NCI-H526 (cell line): ENCODE measurements at regions not wholly inside any gene's neighbourhood (a gene's known extent, or its start where the extent isn't known, plus 50 kb on each side); places are given as distances from the start of the nearest gene placed in this dataset.

Experiments used
- DNase-seq, 2 experiments: peaks; one replicate each; lab custom pipeline; 2025; lab: John Stamatoyannopoulos, UW

- DNase-seq, result no peak
Observed at GRCh38 chr2:64402876-64403275, 51.1 kb upstream of the LGALSL start.

GRCh38 chr2:64403426-64403825, 50.5 kb upstream of the LGALSL start:
- no peak for DNase-seq

- DNase-seq, result no peak
Observed at GRCh38 chr2:64404002-64404731, 49.8 kb upstream of the LGALSL start.
